GM19438 (cell line): ENCODE measurements at regions not wholly inside any gene's neighbourhood (a gene's known extent, or its start where the extent isn't known, plus 50 kb on each side); places are given as distances from the start of the nearest gene placed in this dataset.

Experiments used
- ATAC-seq: cut with Tn5 transposase; IDR thresholded peaks from one replicate; pipeline ENCODE4 v1.9.1; 2021; ENCODE audit warnings: low read depth; ENCODE audit not compliant: unreplicated experiment

DNA sequence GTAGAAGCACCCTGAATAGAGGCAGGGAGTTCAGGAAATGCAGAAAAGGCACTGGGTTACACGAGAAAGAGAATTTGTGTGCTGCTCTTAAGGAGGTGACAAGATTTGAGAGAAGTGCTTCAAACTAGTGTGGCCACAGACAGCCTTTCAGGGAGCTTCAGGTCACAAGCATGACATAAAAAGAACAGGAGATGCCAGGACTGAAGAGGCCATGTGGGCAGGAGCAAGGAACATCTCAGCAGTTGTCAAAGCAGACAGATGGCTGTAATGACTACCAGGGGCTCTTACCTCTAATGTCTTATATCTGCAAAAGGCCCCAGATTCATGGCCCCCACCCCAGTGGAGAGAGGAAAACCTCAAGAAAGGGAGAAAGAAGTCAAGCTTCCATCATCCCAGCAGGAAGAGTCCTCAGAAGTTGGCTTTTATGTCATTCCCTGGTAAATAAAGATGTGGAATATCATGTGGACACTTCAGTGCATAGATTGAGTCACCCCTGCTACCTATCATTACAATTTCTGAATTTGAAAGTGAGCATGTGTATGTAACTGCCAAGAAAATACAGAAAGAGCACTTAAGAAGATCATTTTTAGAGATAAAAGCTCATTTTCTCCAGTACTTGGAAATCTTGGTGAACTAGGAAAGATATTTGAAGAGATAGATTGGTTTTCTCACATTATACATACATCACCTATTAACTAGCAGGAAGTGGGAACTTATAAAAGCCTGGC is 214.4 kb upstream of the RORB start:
- no peak for ATAC-seq

DNA sequence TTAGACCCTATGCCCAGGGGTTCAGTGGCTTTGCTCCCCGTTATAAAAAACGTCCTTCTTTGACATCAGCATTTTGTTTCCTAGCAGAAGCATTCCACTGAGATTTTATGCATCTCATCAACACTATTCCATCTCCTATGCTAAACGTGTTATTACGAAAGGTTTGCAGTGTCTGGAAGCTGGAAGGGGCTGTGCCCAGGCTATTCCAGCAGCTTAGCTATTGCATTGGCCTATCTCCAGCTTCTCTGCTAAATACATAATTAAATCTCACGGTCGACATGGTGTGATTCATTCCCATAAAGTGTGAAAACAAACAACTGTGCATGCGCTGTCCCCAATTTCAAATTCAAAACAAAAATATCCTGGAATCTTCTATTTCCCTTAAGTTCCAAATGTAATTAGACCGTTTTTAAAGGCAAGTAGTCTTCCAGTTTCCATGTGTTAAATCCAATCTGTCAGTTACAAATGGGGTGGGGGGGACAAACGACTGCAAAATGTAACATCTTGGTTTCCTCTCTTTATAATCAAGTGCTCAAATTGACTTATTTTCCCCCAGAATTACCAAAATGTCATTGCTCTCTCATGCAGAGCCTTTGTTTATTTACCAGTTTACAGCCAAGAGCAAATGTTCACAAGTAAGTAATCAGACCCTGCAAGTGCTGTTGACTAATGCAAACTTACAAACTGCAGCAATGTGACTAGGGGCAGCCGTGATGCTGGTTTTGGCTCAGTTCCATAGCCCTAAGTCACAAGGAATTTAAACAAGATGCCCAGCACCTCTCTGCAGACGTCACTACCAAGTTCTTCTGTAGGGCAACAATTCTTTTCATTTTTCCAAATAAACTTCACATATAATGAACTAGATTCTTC is 212.3 kb upstream of the RORB start:
- no peak for ATAC-seq

DNA sequence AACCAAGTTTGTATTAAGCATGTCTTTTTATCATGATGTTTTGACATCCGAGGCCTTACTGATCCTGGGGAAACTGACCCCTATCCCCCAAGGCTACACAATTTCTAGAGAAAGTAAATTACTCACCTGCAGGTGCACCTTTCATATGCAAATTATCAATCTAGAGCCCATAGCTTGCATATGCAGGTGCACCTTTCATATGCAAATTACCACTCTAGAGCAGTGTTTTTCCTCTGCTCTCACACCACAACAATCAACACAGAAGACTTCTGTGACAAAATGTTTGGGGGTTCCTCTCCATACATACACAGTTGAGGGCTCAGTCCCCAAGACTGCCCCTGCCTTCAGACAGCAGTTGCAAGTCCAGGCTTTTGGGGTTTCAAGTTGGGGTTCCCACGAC is 203.7 kb upstream of the RORB start:
- ATAC-seq, result no peak

- no peak for ATAC-seq
These were observed 193.2 kb upstream of the RORB start for GRCh38 chr9:74303945-74304344.

GRCh38 chr9:74304598-74304997 is 192.5 kb upstream of the RORB start:
- ATAC-seq, result no peak

DNA sequence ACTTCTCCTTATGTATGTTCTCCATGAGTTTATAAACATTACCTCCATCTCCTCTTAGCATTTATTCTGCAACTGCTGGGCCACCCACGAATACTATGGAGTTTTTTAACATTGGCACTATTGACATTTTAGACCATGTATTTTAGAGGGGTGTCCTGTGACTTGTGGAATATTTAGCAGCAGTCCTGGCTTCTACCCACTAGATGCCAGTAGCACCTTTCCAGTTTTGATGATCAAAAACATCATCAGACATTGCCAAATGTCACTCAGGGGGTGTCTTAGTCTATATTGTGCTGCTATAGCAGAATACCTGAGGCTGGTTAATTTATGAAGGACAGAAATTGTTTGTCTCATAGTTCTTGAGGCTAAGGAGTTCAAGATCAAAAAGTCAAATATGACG is 187.5 kb upstream of the RORB start:
- ATAC-seq, result no peak

GRCh38 chr9:74317235-74317634 is 179.9 kb upstream of the RORB start:
- no peak for ATAC-seq

GRCh38 chr9:74321396-74321795 is 175.7 kb upstream of the RORB start:
- no peak for ATAC-seq

DNA sequence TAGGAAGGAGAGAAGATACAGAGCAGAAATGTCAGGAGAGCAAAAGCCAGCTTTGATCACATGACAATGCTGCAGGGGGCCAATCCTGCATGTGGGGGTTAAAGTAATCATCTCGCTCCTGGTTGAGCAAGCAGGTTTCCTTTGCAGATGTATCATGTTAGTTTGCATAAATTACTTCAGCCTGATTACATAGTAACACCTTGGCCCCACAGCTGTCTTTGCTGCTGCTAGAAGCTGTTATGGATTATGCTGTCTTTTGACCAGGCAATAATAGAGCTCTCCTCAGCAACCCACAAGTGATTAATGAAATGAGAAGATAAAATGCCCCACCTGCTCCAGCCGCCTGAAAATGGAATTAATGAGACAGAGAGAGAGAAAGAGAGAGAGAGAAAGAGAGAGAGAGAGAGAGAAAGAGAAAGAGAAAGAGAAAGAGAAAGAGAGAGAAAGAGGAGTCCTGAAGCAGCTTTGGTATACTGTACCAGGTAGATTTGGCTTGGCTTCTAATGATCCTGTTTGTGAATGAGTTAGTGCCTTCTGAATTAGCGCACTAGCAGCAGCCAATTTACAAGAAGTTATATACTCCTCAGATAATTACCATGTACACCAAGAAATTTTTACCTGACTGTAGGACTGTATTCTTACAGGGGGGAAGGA is 174.3 kb upstream of the RORB start:
- no peak for ATAC-seq

DNA sequence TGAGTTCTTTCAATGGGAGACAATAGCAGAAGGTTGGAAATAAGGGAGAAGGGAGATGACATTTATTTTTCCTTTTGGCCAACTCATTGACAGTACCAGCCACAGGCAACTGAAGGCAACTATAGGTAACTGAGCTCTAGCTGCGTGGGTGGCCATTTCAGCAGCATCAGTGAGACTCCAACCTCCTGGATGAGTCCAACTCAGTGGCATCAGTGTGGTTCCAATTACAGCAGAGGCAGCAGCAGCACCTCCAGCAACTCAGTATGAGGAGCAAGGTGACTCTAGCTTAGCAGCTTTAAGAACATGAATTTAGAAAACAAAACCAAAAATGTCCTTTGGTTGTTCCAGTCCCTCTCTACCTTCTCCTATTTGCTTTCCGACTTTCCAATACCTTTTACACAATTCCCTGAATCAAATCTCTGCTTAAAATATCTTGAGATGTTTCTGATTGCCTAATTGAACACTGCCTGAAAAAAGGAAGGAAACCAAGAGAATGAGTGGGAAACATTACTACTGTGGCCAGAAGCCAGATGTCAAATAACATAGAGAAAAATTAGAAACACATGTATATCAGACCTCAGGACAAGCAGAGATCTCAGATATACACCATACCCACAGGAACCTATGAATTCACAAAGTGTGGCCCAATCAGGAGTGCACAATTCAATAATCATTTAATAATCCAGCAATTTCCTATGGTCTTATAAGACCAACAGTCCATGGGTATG is 166.5 kb upstream of the RORB start:
- no peak for ATAC-seq

- no peak for ATAC-seq
These were observed 165.5 kb upstream of the RORB start for GRCh38 chr9:74331607-74332006.

DNA sequence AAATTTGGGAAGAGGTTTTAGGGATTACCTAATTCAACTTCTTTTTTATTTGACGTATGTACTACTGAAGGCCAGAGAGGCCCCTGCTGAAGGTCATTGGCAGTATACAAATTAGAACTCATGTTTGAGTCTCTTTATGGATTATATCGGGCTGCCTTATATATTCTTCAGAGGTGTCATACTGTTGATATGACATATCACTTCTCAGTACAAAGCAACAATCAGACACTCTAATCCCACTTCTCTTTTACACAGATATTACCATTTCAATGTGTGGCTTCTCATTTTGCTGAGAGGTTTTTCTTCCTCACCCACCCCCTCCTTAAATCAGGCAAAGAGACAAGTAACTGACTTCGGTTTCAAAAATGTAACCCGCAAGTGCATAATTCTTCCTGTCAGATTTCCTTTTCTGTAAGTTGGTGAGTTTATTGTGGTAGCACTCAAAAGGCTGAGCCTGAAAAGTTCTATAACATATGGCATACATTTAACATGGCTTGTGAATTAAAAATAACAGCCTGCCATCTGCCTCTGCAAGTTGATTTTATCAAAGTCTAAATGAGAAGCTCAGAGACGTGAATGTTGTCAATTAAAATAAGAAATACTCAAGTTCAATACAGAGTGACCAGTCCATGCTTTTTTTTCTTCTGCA is 163.6 kb upstream of the RORB start:
- ATAC-seq, result no peak

GRCh38 chr9:74334271-74334670 is 162.9 kb upstream of the RORB start:
- no peak for ATAC-seq

GRCh38 chr9:74336161-74336560 is 161.0 kb upstream of the RORB start:
- ATAC-seq, result no peak

DNA sequence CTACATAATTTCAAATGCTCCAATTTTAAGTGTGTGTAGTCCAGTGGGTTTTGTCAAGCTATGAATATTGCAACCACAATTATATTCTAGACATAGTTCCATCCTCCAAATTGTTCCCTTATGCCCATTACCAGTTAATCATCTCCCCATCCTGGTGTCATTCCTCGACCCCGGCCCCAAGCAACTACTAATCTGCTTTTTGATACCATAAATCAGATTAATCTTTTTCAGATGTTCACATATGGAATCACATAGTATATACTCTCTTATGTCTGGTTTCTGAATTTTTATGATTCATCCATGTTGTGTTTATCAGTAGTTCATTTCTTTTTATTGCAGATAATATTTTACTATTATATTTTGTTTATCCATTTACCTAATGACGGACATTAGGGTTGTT is 148.4 kb upstream of the RORB start:
- no peak for ATAC-seq

GRCh38 chr9:74355107-74355506 is 142.0 kb upstream of the RORB start:
- ATAC-seq, result no peak

GRCh38 chr9:74357577-74357976 is 139.6 kb upstream of the RORB start:
- no peak for ATAC-seq

DNA sequence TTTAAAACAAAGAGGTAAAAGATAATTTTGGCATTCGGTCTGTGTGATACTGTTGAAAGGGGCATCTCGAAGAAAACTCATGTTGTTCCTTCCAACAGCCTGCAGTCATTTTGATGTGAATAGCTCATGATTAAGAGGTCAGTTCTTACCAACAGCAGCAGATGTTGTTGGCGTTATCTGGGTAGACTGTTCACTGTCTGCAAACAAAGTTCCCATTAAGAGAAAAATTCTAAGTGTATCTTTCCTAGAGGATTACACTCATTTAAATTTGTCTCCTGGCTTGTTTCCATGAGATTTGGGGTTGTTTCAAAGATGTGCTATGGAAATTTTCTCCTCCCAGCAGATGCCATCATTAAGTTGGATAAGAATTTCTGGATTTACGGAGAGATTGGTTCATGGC is 138.2 kb upstream of the RORB start:
- no peak for ATAC-seq

DNA sequence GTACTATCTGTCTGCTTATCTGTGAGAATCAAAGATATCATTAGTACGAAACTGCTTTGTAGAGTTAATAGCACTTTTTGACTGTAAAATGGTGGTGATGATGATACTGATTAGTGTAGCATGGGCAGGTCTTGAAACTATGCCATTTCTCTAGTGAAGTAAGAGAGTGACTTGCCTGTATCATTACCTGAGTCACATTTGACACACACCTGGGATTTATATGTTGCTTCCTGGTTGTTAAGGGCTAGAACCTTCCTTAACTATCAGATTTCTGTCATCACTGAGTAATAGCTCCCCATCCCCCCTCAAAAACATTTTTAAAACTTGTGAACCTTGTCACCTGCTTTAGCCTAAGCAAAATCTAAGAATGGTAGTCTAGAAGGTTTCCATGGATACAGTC is 135.6 kb upstream of the RORB start:
- ATAC-seq, result no peak

- no peak for ATAC-seq
These were observed 134.7 kb upstream of the RORB start for GRCh38 chr9:74362423-74362822.
